H9 (cell line): ENCODE measurements at regions not wholly inside any gene's neighbourhood (a gene's known extent, or its start where the extent isn't known, plus 50 kb on each side); places are given as distances from the start of the nearest gene placed in this dataset.

Experiments
- DNase-seq: peaks from one replicate; pipeline ENCODE4 v3.0.0-alpha.2; 2017
- H2AFZ ChIP-seq: one replicate; pipeline ENCODE4 v1.6.1; 2013; ENCODE audit warnings: mild to moderate bottlenecking, low read length, control low read depth, moderate library complexity
- H2AK5ac ChIP-seq: 2 replicates; pipeline ENCODE4 v1.6.1; 2013; ENCODE audit warnings: low read length, control low read depth, mixed read lengths; ENCODE audit not compliant: insufficient read length
- H2BK120ac ChIP-seq: one replicate; pipeline ENCODE4 v1.6.1; 2013; ENCODE audit warnings: low read depth, mild to moderate bottlenecking, low read length, control low read depth, inconsistent platforms; ENCODE audit not compliant: poor library complexity, severe bottlenecking
- H2BK12ac ChIP-seq: 2 replicates; pipeline ENCODE4 v1.6.1; 2013; ENCODE audit warnings: low read length, control low read depth, mixed read lengths, low read depth; ENCODE audit not compliant: insufficient read length
- H2BK15ac ChIP-seq: 2 replicates; pipeline ENCODE4 v1.6.1; 2013; ENCODE audit warnings: low read depth, low read length, control low read depth
- H2BK20ac ChIP-seq: one replicate; pipeline ENCODE4 v1.6.1; 2013; ENCODE audit warnings: low read depth, mild to moderate bottlenecking, low read length, control low read depth, inconsistent platforms; ENCODE audit not compliant: poor library complexity, severe bottlenecking
- H2BK5ac ChIP-seq: 2 replicates; pipeline ENCODE4 v1.6.1; 2013; ENCODE audit warnings: low read length, control low read depth, mixed read lengths; ENCODE audit not compliant: insufficient read length
- H3K14ac ChIP-seq: 2 replicates; pipeline ENCODE4 v1.6.1; 2013; ENCODE audit warnings: low read length, control low read depth; ENCODE audit not compliant: insufficient read depth
- H3K18ac ChIP-seq: 2 replicates; pipeline ENCODE4 v1.6.1; 2013; ENCODE audit warnings: low read depth, mild to moderate bottlenecking, mixed read lengths, low read length, control low read depth; ENCODE audit not compliant: insufficient read length
- H3K23ac ChIP-seq: 2 replicates; pipeline ENCODE4 v1.6.1; 2013; ENCODE audit warnings: low read length, control low read depth, mixed read lengths, low read depth; ENCODE audit not compliant: insufficient read length
- H3K23me2 ChIP-seq: 2 replicates; pipeline ENCODE4 v1.6.1; 2013; ENCODE audit warnings: low read depth, mild to moderate bottlenecking, mixed read lengths, low read length, control low read depth; ENCODE audit not compliant: insufficient read length, poor library complexity, severe bottlenecking
- H3K27ac ChIP-seq: 2 replicates; pipeline ENCODE4 v1.5.1; 2013; ENCODE audit warnings: low read length, control low read depth, mixed read lengths, low read depth; ENCODE audit not compliant: insufficient read length
- H3K27me3 ChIP-seq: 2 replicates; pipeline ENCODE4 v1.6.1; 2013; ENCODE audit warnings: low read length, control low read depth, inconsistent platforms; ENCODE audit not compliant: insufficient read depth
- H3K4ac ChIP-seq: 2 replicates; pipeline ENCODE4 v1.6.1; 2013; ENCODE audit warnings: low read depth, mild to moderate bottlenecking, control low read depth, inconsistent platforms, low read length, moderate library complexity
- H3K4me1 ChIP-seq: 2 replicates; pipeline ENCODE4 v1.6.1; 2013; ENCODE audit warnings: low read length, control low read depth, inconsistent platforms; ENCODE audit not compliant: insufficient read depth
- H3K4me2 ChIP-seq: 2 replicates; pipeline ENCODE4 v1.6.1; 2013; ENCODE audit warnings: low read length, control low read depth, mixed read lengths; ENCODE audit not compliant: insufficient read length, insufficient read depth
- H3K56ac ChIP-seq: 2 replicates; pipeline ENCODE4 v1.6.1; 2013; ENCODE audit warnings: low read depth, mild to moderate bottlenecking, mixed read lengths, low read length, control low read depth; ENCODE audit not compliant: insufficient read length
- H3K79me1 ChIP-seq: 2 replicates; pipeline ENCODE4 v1.6.1; 2013; ENCODE audit warnings: low read depth, mild to moderate bottlenecking, moderate library complexity, low read length, control low read depth, inconsistent platforms; ENCODE audit not compliant: insufficient read depth, poor library complexity, severe bottlenecking
- H3K79me2 ChIP-seq: 2 replicates; pipeline ENCODE4 v1.6.1; 2013; ENCODE audit warnings: low read length, control low read depth, inconsistent platforms; ENCODE audit not compliant: insufficient read depth
- H3K9ac ChIP-seq: 2 replicates; pipeline ENCODE4 v1.6.1; 2013; ENCODE audit warnings: low read length, control low read depth, mixed read lengths; ENCODE audit not compliant: insufficient read length; ENCODE audit errors: extremely low read depth
- H3K9me3 ChIP-seq: one replicate; pipeline ENCODE4 v1.6.1; 2013; ENCODE audit warnings: low read depth, low read length, inconsistent platforms; ENCODE audit not compliant: control insufficient read depth
- H3T11ph ChIP-seq: one replicate; pipeline ENCODE4 v1.6.1; 2013; ENCODE audit warnings: mild to moderate bottlenecking, low read length, control low read depth, inconsistent platforms
- H4K20me1 ChIP-seq: one replicate; pipeline ENCODE4 v1.6.1; 2013; ENCODE audit not compliant: control insufficient read depth, insufficient read length, insufficient read depth
- H4K5ac ChIP-seq: 2 replicates; pipeline ENCODE4 v1.6.1; 2013; ENCODE audit warnings: low read depth, mild to moderate bottlenecking, mixed read lengths, low read length, control low read depth; ENCODE audit not compliant: insufficient read length
- H4K8ac ChIP-seq: replicated peaks from 2 replicates; pipeline ENCODE4 v1.6.1; 2013; ENCODE audit warnings: low read length, control low read depth, mixed read lengths, low read depth; ENCODE audit not compliant: insufficient read length
- H4K91ac ChIP-seq: 2 replicates; pipeline ENCODE4 v1.6.1; 2013; ENCODE audit warnings: low read depth, mild to moderate bottlenecking, moderate library complexity, mixed read lengths, low read length, control low read depth; ENCODE audit not compliant: insufficient read length
- H3K27ac Mint-ChIP-seq, 3 experiments: 2 replicates in 2 of 3; 3 replicates in 1 of 3; pipeline ENCODE4 v1.8.0; 2020 to 2021; ENCODE audit warnings: mixed read lengths in 3 of 3, mild to moderate bottlenecking in 1 of 3, moderate library complexity in 1 of 3
- H3K27me3 Mint-ChIP-seq: 2 replicates; pipeline ENCODE4 v1.8.0; 2021; ENCODE audit warnings: low read depth, mild to moderate bottlenecking, moderate library complexity, mixed read lengths
- H3K36me3 Mint-ChIP-seq, 3 experiments: 2 replicates in 2 of 3; 3 replicates in 1 of 3; pipeline ENCODE4 v1.8.0; 2020 to 2021; ENCODE audit warnings: low read depth in 3 of 3, mixed read lengths in 3 of 3; ENCODE audit not compliant: insufficient read depth in 1 of 3
- H3K4me1 Mint-ChIP-seq, 2 experiments: 2 replicates each; pipeline ENCODE4 v1.8.0; 2020; ENCODE audit warnings: mixed read lengths in 2 of 2
- H3K4me3 Mint-ChIP-seq, 2 experiments: 2 replicates in 1 of 2; 3 replicates in 1 of 2; pipeline ENCODE4 v1.8.0; 2020 to 2021; ENCODE audit warnings: mild to moderate bottlenecking in 2 of 2, mixed read lengths in 2 of 2, moderate library complexity in 1 of 2
- H3K9me3 Mint-ChIP-seq, 2 experiments: 2 replicates in 1 of 2; 3 replicates in 1 of 2; pipeline ENCODE4 v1.8.0; 2020; ENCODE audit warnings: mild to moderate bottlenecking in 2 of 2, mixed read lengths in 2 of 2, moderate library complexity in 1 of 2
- CTCF ChIP-seq: fragments of 200-600 bp; sonication (generic); conservative IDR thresholded peaks from 3 replicates; pipeline ENCODE4 v1.8.0; 2021; ENCODE audit warnings: antibody characterized with exemption, mild to moderate bottlenecking
- WGBS: extraction: QIAGEN DNeasy Blood & Tissue Kit; methylation state at CpG from one replicate; pipeline ENCODE4 v1.1.7; 2013; ENCODE audit warnings: missing lambda C conversion rate, low lambda C conversion rate, mixed read lengths; ENCODE audit not compliant: insufficient read length; ENCODE audit errors: extremely low coverage; 5-methylcytosine and 5-hydroxymethylcytosine counted together

GRCh38 chr16:14018851-14019250 lies 52.3 kb upstream of the MRTFB start:
- Histone ChIP-seq H3K9ac (no peak overlapping the region), H4K8ac (no peak overlapping the region), H4K91ac (no peak overlapping the region), H3K23ac (no peak overlapping the region), H3K23me2 (no peaks in the 10 kb centered on the region), H4K20me1 (no peaks in the 10 kb centered on the region), H2BK5ac (no peak overlapping the region), H2BK20ac (no peak overlapping the region), H3K4me2 (no peak overlapping the region), H3K4me1 (no peaks in the 10 kb centered on the region), H3K14ac (no peak overlapping the region), H2AK5ac (no peak overlapping the region), H3K9me3 (no peaks in the 10 kb centered on the region), H3K79me2 (no peaks in the 10 kb centered on the region), H3K56ac (no peak overlapping the region), H3K18ac (no peak overlapping the region), H2BK12ac (no peak overlapping the region), H3K27ac (no peak overlapping the region), H2BK15ac (no peak overlapping the region), H3T11ph (no peak overlapping the region), H3K27me3 (no peaks in the 10 kb centered on the region), H2AFZ (no peak overlapping the region), H3K79me1 (no peaks in the 10 kb centered on the region), H3K4ac (no peak overlapping the region), H4K5ac (no peak overlapping the region), H2BK120ac (no peak overlapping the region)
- Mint-ChIP-seq H3K36me3 (no peaks in the 10 kb centered on the region), H3K4me3 (no peak overlapping the region), H3K27me3 (no peaks in the 10 kb centered on the region), H3K4me1 (peaks cover 6 to 10% of the 10 kb centered on the region in 2 experiments), H3K9me3 (no peaks in the 10 kb centered on the region), H3K27ac (peak overlapping the region in 1 of 3 experiments; percentile 57; a peak in 2 of 7 replicates)
- no CpG with 5 or more reads among the region's 4 CpGs for WGBS
- no peak; the same call in 2 of the 3 replicates for TF ChIP-seq CTCF
- DNase-seq, result no peak
